H1 (cell line): ENCODE measurements at regions not wholly inside any gene's neighbourhood (a gene's known extent, or its start where the extent isn't known, plus 50 kb on each side); places are given as distances from the start of the nearest gene placed in this dataset.

ENCODE experiments used
- EP300 ChIP-seq, 2 experiments: IDR thresholded peaks; 1 replicate in 1 of 2; 2 replicates in 1 of 2; pipeline ENCODE4 v1.6.1; 2011 to 2012; ENCODE audit warnings: low read depth in 2 of 2, low read length in 2 of 2, mild to moderate bottlenecking in 2 of 2, borderline replicate concordance in 1 of 2, inconsistent platforms in 1 of 2, moderate library complexity in 1 of 2
- POLR2A ChIP-seq, 2 experiments: IDR thresholded peaks; 1 replicate in 1 of 2; 2 replicates in 1 of 2; pipeline ENCODE4 v1.6.1; 2011; ENCODE audit warnings: low read depth in 2 of 2, low read length in 2 of 2, mild to moderate bottlenecking in 2 of 2; ENCODE audit errors: control extremely low read depth in 1 of 2
- TAF1 ChIP-seq: IDR thresholded peaks from 2 replicates; pipeline ENCODE4 v1.6.1; 2011; ENCODE audit warnings: mild to moderate bottlenecking, low read depth, low read length

GRCh38 chr16:6732166-6732565 is 600.5 kb upstream of the RBFOX1 start:
- TF ChIP-seq EP300 (IDR thresholded peaks at IDR 0.05; ENCODE audit: borderline replicate concordance in 1 of 2, low read depth in 2 of 2, low read length in 2 of 2) (no peak), TAF1 (no peak), POLR2A (IDR thresholded peaks at IDR 0.05; ENCODE audit: control extremely low read depth in 1 of 2, low read depth in 2 of 2, low read length in 2 of 2) (no peak)
